HG03039 (cell line): ENCODE measurements at regions not wholly inside any gene's neighbourhood (a gene's known extent, or its start where the extent isn't known, plus 50 kb on each side); places are given as distances from the start of the nearest gene placed in this dataset.
"Not testable (repeated sequence)": the region's sequence is repeated elsewhere in the genome, so short reads cannot be mapped to it uniquely, and the experiment has no call there.

Experiments used
- ATAC-seq: cut with Tn5 transposase; IDR thresholded peaks from one replicate; pipeline ENCODE4 v1.9.1; 2021; ENCODE audit warnings: mild to moderate bottlenecking, moderate library complexity; ENCODE audit not compliant: unreplicated experiment

DNA sequence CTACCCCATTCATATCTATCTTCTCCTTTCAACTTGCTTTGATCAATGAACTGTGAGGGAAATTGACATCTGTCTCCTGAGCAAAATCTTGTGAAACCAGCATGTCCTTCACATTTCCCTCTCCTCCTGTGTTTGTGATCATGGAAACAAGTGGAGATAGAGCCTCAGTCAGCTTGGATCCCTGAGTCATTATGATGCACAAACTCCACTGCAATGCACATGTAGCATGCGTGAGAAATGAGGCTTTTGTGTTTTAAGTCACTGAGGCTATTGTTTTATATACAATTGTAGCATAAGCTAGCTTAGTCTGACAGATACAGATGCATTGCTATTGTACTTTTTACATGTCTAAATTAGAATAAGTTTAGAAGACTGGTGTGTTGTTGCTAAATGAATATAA is 85.2 kb upstream of the HNMT start:
- no peak for ATAC-seq

DNA sequence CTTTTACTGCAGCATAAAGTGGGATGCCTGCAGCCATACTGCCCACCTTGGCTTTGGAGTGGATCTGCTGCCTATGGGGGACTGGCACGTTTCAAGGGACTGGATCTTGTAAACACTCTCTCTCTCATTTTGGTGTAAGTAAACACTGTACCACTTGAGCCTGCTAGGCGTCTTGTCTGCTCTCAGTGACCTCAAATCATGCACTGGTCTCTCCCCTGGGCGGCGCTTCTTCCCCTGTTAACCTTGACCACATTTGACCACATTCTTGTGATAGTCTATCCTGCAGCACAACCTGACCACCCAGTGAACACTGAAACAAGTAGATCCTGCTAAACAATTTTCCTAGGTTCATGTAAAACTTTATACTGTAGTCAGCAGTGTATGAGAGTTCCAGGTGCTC is 82.6 kb upstream of the HNMT start:
- no peak for ATAC-seq

DNA sequence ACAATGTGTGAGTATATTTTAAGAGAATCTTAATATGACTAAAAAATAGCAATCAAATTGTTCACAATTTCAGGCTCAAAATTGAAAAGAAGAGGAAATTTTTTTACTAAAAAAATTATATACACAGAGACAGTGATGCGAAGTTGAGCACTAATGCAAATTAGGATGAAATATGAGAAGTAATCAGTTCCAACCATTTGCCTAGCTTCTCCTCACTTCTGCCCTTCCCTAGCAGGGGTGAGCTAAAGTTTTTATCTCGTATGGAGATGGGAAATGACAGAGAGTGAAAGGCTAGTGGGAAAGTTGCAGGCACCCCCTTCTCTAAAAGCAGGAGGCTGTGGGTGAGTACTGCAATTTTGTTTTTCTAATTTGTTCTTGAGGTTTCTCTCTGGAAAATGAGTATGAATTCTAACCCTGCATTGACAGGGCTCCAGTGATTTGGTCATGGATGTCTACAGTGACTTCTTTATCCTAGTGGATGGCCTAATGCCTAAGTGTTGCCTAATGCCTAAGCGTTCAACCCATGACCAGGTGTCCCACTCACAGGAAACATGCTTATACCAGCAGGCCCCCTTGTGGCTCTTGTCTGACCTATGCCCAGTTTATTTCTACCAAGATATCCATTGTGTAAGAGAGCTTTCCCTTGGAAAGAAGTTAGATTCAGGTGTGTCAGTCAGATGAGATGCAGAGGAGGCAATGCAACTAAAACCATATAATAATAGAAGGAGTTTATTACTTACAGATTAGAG is 78.0 kb upstream of the HNMT start:
- no peak for ATAC-seq

DNA sequence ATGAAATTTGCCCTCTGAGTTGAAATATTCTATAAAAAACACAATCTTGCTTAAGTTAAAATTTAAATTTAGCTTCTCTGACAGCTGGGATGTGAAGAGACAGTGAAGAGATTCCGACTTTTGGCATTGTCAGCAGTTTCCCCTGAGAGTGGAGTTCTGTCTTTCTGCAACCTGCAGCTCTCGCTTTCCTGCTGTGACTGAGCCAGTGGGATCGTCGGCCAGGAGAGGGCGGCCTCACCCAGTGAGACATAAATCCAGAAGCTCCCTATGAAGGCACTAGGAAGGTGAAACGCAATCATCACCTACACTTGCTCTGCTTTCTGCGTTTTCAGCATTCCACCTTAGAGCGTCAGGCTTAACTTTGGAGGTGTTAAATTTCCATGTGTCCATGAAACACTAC is 75.4 kb upstream of the HNMT start:
- ATAC-seq: no peak

DNA sequence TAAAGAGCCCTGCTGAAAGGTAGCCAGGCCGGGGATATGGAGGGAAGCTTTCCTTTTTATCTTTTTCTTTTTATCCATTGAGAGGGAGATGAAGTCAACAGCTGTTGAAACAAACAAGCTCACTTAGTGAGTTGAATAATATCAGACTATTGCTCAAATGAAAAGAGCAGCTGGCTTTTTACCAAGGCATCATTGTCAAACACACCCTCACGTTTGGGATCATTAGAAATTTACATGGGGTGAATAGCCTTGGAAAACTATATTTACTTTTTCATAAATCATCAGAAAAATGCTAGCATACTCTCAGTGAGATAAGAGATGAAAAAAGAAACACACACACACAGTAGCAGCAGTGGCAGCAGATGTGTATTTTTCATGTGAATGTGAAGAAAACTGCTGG is 71.5 kb upstream of the HNMT start:
- no peak for ATAC-seq

DNA sequence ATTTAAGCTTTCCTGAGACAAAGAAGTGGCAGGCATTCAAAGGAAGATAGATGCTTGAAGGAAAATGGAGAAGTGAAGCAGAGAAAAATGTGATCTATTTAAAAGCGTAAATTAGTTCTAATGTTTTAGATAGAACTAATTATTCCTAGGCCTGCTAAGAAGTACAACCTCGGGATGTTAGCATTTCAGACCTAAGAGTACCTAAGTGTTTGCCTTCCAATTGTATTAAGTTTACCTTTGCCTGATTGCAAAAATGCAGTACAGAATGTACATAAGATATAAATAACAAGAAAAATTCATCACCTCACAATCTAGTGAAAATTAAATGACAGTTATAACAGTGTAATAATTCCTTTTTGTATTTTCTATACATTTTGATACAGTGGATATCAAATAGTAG is 71.1 kb upstream of the HNMT start:
- no peak for ATAC-seq

DNA sequence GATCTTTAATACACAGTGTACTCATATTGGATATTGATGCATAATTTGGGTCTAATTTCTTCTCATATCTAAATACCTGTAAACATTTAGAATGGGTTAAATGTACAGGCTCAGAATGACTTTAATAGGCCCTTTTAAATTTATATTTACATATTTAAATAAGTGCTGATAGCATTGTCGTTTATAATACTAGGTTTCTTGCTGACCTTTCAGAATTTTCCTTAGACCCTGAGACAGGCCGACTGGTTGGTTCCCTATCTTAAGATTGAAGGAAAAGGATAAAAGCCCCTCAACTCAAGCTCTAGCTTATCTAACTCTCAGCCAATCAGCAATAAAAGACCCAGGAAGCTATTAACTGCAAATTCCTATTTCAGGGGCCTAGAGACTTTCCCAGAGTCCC is 67.8 kb upstream of the HNMT start:
- no peak for ATAC-seq

DNA sequence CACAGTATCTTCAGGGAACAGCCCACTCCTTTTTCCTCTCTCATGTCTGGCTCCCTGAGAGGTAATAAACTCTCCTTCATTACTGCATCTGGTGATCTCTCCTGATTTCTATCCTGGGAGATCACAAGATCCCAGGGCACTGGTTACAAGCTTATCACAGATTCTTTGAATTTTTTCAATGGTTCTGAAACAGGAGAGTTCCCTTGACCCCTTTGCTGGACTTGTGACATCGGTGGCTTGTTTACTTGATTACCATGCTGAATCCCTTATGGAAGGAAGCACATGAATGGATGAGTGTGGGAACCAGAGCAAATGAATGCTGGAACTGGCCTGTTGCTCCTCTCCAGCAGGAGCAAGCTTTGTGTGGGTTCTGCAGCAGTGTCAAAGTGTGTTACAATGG is 67.2 kb upstream of the HNMT start:
- no peak for ATAC-seq

DNA sequence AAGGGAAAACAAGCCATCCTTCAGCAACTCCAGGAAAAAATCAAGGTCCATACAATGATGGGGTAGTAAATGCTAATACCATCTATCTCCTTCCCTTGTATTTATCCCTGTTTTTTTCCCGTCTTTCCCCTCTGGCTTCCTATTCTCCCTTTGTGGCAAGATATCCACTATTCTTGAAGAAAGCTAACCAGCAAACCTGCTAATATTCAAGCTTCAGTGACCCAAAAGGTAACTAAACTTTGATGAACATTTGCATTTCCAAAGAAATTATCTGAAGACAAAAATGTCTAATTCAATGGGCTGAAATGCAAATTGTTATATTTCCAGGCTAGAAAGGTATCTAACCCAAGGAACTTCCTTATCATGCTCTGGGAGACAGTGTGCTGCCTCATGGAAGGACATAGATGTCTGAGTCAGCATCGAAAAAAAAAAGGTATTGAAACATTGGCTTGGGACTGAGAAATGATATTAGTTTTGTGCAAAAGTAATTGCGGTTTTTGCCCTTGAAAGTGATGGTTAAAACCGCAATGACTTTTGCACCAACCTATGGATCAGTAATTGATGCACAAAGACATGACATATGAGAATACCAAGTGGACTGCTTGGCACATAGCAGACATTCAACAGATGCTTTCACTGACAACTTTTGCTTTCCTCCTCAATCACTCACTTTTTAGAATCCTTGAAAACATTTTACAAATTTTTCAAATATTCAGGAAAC is 63.7 kb upstream of the HNMT start:
- no peak for ATAC-seq

DNA sequence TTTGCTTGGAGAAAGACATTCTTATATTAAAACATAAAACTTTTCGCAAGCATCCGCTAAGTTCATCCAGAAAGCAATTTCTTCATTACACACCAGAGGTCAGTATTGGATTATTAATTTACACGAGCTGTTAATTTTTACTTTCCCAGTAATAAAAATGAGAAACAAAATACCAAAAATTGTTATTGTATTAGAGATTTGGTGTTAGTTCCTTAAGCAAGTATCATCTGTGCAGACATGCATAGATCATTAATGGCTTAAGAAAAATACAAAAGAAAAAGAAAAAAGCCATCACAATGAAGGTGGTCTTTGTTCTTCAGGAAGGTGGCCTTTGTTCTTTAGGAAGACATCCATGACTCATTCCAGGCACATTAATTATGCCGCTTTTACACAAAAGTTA is 53.6 kb upstream of the HNMT start:
- no peak for ATAC-seq

DNA sequence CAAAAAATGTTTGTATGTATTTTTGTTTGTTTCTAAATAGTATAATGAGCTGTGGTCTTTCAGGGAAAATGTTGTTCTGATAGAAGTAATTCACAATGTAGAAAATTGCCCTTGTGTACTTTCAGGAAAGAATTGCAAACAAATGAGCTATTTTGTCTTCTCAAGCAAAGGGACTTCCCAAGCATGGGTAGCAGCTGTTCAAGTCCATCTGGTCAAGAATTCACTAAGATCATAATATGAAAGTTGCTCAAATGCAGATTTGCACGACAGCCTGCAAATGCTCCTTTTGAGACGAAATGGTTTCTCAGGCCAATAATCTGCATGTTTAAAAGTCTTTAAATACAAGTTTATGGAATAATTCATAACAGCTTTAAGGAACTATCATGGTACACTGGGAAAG is 51.9 kb upstream of the HNMT start:
- no peak for ATAC-seq

DNA sequence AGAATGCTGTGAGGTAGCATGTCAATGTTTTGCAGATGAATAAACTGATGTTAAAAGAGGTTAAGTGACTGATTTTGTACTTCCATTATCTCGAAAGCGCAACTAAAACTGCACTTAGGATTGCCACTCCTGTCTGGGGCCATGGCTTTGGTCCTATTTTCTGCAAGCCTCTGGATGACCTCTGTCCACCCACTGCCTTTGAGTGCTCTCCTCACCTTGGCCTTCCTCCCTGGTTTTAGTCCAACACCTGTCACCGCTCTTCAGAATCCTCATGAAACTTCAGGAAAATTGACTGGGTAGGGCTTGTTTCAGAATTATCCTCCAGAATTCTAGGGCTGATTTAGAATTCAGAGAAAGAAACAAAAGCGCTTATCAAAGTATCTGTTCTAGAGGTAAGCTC is 51.1 kb upstream of the HNMT start:
- ATAC-seq: no peak

DNA sequence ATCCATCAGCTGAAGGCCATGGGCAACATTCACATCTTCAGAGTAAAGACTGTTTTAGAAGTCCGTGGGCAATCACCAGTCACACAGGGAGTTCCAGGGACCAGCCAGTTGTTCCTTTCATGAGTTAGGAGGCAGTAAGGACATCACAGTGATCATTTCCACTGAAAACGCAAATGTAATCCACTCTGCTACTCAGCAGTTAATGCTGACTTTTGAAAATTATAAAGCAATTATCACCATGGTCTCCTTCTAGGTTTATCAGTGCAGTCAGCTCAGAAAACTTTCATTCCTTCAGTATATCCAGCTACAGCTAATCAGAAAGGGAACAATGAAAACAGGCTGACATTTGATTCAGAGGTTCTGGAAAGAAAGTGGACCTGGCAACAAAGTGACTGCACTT is 50.6 kb upstream of the HNMT start:
- not testable (repeated sequence) for ATAC-seq
